ENCODE measurements at regions not wholly inside any gene's neighbourhood (a gene's known extent, or its start where the extent isn't known, plus 50 kb on each side); places are given as distances from the start of the nearest gene placed in this dataset.
"Not testable (repeated sequence)": the region's sequence is repeated elsewhere in the genome, so short reads cannot be mapped to it uniquely, and the experiment has no call there.

DNA sequence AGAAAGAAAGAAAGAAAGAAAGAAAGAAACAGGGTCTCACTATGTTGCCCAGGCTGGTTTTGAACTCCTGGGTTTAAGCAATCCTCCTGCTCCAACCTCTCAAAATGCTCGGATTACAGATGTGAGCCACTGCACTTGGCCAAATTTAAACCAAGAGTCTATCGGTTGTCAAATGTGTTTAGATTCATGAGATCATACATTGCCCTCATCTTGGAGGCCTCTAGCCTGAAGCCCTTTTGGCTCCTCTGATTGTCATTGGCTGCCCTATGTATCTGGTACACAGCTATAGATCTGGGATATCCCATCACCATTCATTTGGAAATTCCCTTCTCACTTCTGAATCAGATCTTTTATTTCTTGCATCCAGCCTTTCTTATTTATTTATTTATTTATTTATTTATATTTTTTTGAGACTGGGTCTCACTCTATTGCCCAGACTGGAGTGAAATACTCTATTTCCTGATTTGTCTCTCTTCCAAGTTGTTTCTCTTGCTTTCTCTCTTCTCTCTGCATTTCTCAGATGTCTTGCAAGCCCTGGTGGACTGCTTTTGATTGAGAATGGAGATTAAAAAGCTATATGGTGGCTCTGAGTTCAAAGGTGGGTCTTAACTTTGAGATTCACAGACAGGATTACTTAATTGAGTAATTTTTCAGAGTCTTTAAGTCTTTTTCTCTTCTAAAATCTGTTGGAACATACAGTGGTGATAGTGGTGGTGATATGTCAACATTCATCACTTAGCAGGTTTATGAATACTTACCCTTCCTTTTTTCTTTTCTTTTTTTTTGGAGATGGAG is 121.9 kb downstream of the GJA1 start:
- Mint-ChIP-seq H3K9me3 (ENCODE audit: low read depth) (no peaks in the 10 kb centered on the region), H3K27me3 (ENCODE audit: low read depth) (no peaks in the 10 kb centered on the region), H3K36me3 (ENCODE audit: low read depth) (no peaks in the 10 kb centered on the region), H3K4me3 (ENCODE audit: unreplicated experiment) (no peak overlapping the region), H3K4me1 (ENCODE audit: low read depth) (no peaks in the 10 kb centered on the region), H3K27ac (ENCODE audit: unreplicated experiment) (no peak overlapping the region)
- TF ChIP-seq, protein P1, sequence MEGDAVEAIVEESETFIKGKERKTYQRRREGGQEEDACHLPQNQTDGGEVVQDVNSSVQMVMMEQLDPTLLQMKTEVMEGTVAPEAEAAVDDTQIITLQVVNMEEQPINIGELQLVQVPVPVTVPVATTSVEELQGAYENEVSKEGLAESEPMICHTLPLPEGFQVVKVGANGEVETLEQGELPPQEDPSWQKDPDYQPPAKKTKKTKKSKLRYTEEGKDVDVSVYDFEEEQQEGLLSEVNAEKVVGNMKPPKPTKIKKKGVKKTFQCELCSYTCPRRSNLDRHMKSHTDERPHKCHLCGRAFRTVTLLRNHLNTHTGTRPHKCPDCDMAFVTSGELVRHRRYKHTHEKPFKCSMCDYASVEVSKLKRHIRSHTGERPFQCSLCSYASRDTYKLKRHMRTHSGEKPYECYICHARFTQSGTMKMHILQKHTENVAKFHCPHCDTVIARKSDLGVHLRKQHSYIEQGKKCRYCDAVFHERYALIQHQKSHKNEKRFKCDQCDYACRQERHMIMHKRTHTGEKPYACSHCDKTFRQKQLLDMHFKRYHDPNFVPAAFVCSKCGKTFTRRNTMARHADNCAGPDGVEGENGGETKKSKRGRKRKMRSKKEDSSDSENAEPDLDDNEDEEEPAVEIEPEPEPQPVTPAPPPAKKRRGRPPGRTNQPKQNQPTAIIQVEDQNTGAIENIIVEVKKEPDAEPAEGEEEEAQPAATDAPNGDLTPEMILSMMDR (IDR thresholded peaks at IDR 0.05) = no peak
- DNase-seq (ENCODE audit: low spot score) = no peak

DNA sequence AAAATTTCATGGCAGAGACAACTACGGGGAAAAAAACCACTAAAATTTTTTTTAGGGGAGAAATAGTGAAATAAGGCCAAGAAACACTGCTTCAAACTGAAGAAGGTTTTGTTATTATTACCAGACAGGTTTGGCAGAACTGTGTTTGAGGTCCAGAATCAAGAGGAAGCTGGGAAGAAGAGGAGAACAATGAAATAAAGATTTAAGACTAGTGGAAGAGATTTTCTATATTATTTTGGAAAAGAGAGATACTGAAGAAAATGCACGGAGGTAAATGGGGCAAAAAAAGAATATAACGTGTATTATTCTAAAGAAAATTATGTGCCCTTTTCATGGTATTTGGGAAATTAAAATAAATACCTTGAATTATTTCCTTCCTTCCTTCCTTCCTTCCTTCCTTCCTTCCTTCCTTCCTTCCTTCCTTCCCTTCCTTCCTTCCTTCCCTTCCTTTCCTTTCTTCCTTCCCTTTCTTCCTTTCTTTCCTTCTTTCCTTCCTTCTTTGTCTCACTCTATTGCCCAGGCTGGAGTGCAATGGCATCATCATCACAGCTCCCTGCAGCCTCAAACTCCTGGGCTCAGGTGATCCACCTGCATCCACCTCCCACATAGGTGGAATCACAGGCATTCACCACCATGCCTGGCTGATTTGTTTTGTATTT is 124.3 kb downstream of the GJA1 start:
- TF ChIP-seq, protein P1 (IDR thresholded peaks at IDR 0.05) = no peak
- H3K27ac Mint-ChIP-seq (ENCODE audit: unreplicated experiment) = no peak overlapping the region

DNA sequence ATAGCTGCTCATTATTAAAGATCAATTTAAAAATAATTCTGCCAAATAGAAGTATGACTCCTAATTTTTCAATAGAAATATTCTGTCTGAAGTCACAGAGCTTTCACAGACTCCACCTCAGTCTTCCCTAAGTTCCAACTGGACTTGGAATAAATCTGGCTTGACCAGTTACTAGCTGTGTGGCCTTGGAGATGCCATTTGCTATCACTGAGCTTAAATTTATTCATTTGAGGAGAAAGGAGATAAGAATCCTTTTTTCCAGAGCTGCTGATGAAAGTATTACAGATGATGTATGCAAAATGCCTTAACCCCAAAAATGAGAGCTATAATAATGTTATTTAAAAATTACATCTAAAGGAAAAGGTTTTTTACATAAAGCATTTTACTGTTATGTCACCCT is 125.0 kb downstream of the GJA1 start:
- peaks cover 6% of the 10 kb centered on the region for H3K9me3 Mint-ChIP-seq (ENCODE audit: low read depth)
- DNase-seq (ENCODE audit: low spot score) = no peak
- H3K27me3 Mint-ChIP-seq (ENCODE audit: low read depth) = no peaks in the 10 kb centered on the region
- no peaks in the 10 kb centered on the region for H3K4me1 Mint-ChIP-seq (ENCODE audit: low read depth)
- H3K4me3 Mint-ChIP-seq (ENCODE audit: unreplicated experiment) = no peak overlapping the region
- H3K36me3 Mint-ChIP-seq (ENCODE audit: low read depth) = peaks cover 5% of the 10 kb centered on the region
- no peak overlapping the region for H3K27ac Mint-ChIP-seq (ENCODE audit: unreplicated experiment)
- TF ChIP-seq, protein P1 (IDR thresholded peaks at IDR 0.05) = no peak

More for the DNA sequence above, 124.3 kb downstream of the GJA1 start:
- peaks cover 4% of the 10 kb centered on the region for H3K9me3 Mint-ChIP-seq (ENCODE audit: low read depth)
- no peak for DNase-seq (ENCODE audit: low spot score)
- peaks cover 4% of the 10 kb centered on the region for H3K36me3 Mint-ChIP-seq (ENCODE audit: low read depth)
- H3K4me1 Mint-ChIP-seq (ENCODE audit: low read depth) = no peaks in the 10 kb centered on the region
- no peaks in the 10 kb centered on the region for H3K27me3 Mint-ChIP-seq (ENCODE audit: low read depth)
- H3K4me3 Mint-ChIP-seq (ENCODE audit: unreplicated experiment) = no peak overlapping the region

DNA sequence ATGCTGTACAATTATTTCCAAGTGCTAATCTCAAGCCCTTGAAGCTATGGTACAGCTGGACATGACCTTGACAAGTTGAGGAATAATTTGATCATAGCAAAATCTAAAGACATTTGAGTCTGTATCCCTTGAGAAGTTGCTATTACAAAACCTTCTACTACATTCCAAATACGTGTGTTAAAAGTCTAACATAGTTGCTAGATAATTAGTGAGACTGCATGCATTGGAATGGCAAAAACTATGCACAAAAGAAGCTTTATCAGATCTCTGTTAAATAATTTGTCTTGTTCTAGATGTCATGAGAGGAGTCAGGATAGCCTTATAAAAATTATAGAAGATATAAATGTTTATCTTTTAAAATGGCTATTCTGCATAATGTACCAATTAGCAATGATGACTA is 127.8 kb downstream of the GJA1 start:
- Mint-ChIP-seq H3K4me1 (ENCODE audit: low read depth) (no peaks in the 10 kb centered on the region), H3K9me3 (ENCODE audit: low read depth) (peaks cover 6% of the 10 kb centered on the region), H3K27ac (ENCODE audit: unreplicated experiment) (no peak overlapping the region), H3K36me3 (ENCODE audit: low read depth) (peaks cover 5% of the 10 kb centered on the region), H3K27me3 (ENCODE audit: low read depth) (no peaks in the 10 kb centered on the region), H3K4me3 (ENCODE audit: unreplicated experiment) (no peak overlapping the region)
- DNase-seq (ENCODE audit: low spot score) = no peak
- TF ChIP-seq, protein P1 (IDR thresholded peaks at IDR 0.05) = no peak

- H3K27me3 Mint-ChIP-seq (ENCODE audit: low read depth); H3K27ac Mint-ChIP-seq (ENCODE audit: unreplicated experiment); H3K4me3 Mint-ChIP-seq (ENCODE audit: unreplicated experiment); H3K36me3 Mint-ChIP-seq (ENCODE audit: low read depth); H3K4me1 Mint-ChIP-seq (ENCODE audit: low read depth); DNase-seq (ENCODE audit: low spot score); H3K9me3 Mint-ChIP-seq (ENCODE audit: low read depth): not testable (repeated sequence)
These were observed 129.1 kb downstream of the GJA1 start for GRCh38 chr6:121564529-121564928.

Data from chondrocyte (in vitro differentiated cells).